ENCODE measurements at regions not wholly inside any gene's neighbourhood (a gene's known extent, or its start where the extent isn't known, plus 50 kb on each side); places are given as distances from the start of the nearest gene placed in this dataset.

GRCh38 chr2:65880436-65880835 is 448.0 kb upstream of the SPRED2 start:
- no peak for DNase-seq

GRCh38 chr2:65878011-65878340 is 445.6 kb upstream of the SPRED2 start:
- DNase-seq = no peak

- DNase-seq = no peak
Observed at GRCh38 chr2:65877331-65878010, 445.1 kb upstream of the SPRED2 start.

- DNase-seq = no peak
Observed at GRCh38 chr2:65876114-65876513, 443.7 kb upstream of the SPRED2 start.

- DNase-seq = no peak
Observed at GRCh38 chr2:65870826-65871225, 438.4 kb upstream of the SPRED2 start.

- no peak for DNase-seq
Observed at GRCh38 chr2:65869296-65869695, 436.9 kb upstream of the SPRED2 start.

- DNase-seq = no peak
Observed at GRCh38 chr2:65868177-65868576, 435.8 kb upstream of the SPRED2 start.

- DNase-seq = no peak
Observed at GRCh38 chr2:65867446-65867845, 435.0 kb upstream of the SPRED2 start.

GRCh38 chr2:65866148-65866547 is 433.7 kb upstream of the SPRED2 start:
- no peak for DNase-seq

- DNase-seq = no peak
Observed at GRCh38 chr2:65864619-65865018, 432.2 kb upstream of the SPRED2 start.

- DNase-seq = no peak
Observed at GRCh38 chr2:65863713-65864112, 431.3 kb upstream of the SPRED2 start.

GRCh38 chr2:65856928-65857327 is 424.5 kb upstream of the SPRED2 start:
- no peak for DNase-seq

GRCh38 chr2:65856423-65856822 is 424.0 kb upstream of the SPRED2 start:
- DNase-seq = no peak

GRCh38 chr2:65850695-65851094 is 418.3 kb upstream of the SPRED2 start:
- no peak for DNase-seq

- no peak for DNase-seq
Observed at GRCh38 chr2:65846989-65847678, 414.7 kb upstream of the SPRED2 start.

GRCh38 chr2:65845442-65846182 is 413.2 kb upstream of the SPRED2 start:
- DNase-seq = no peak

GRCh38 chr2:65842104-65842503 is 409.7 kb upstream of the SPRED2 start:
- no peak for DNase-seq

- DNase-seq = no peak
Observed at GRCh38 chr2:65835975-65836549, 403.7 kb upstream of the SPRED2 start.

- DNase-seq = no peak
Observed at GRCh38 chr2:65834771-65835475, 402.5 kb upstream of the SPRED2 start.

- DNase-seq = no peak
Observed at GRCh38 chr2:65834062-65834461, 401.7 kb upstream of the SPRED2 start.

GRCh38 chr2:65831509-65831908 is 399.1 kb upstream of the SPRED2 start:
- no peak for DNase-seq

- DNase-seq = no peak
Observed at GRCh38 chr2:65826567-65826966, 394.2 kb upstream of the SPRED2 start.

GRCh38 chr2:65823511-65823910 is 391.1 kb upstream of the SPRED2 start:
- no peak for DNase-seq
